ENCODE measurements at regions not wholly inside any gene's neighbourhood (a gene's known extent, or its start where the extent isn't known, plus 50 kb on each side); places are given as distances from the start of the nearest gene placed in this dataset.

DNA sequence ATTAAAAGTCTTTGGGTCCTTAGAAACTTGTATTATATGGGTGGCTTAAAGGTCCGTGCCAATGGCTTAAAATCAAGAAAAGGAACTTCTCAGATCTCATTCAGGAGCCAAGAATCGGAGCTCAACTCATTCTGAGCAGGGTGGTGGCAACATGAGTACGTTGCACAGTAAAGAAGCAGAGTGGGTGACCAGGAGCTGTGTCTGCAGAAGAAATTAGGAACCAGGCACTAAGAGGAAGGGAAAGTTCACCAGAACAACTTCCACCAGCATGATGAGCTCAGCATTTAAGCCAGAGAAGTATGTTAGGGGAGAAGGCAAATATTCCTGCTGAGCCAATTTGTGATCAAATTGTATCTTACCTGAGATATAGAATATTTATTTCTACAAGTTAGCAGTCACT, 236.0 kb upstream of the NRP1 start:
- no peak overlapping the region for H4K91ac ChIP-seq (replicated peaks; ENCODE audit: insufficient read length, low read length)
- no peak overlapping the region for H3K4ac ChIP-seq (replicated peaks; ENCODE audit: insufficient read length, low read depth, low read length)
- no peak overlapping the region for H2BK120ac ChIP-seq (replicated peaks; ENCODE audit: low read depth, low read length)
- no peak overlapping the region for H2BK5ac ChIP-seq (ENCODE audit: low read depth, low read length)
- ChIA-PET CTCF (ENCODE audit: partially characterized antibody) (no interaction called here), POLR2A (ENCODE audit: partially characterized antibody) (no interaction called here)
- H3K79me2 ChIP-seq (ENCODE audit: control insufficient read depth in 1 of 2, insufficient read depth in 2 of 2, low read length in 2 of 2) = no peaks in the 10 kb centered on the region
- no peak overlapping the region for H4K5ac ChIP-seq (ENCODE audit: insufficient read length, low read depth, low read length)
- H3K14ac ChIP-seq (ENCODE audit: insufficient read length) = no peak overlapping the region
- H3K18ac ChIP-seq (ENCODE audit: extremely low read depth, low read length) = no peak overlapping the region
- H3K9me3 ChIP-seq (ENCODE audit: insufficient read depth in 2 of 2, low read depth in 1 of 2, low read length in 1 of 2) = no peaks in the 10 kb centered on the region
- WGBS, 2 experiments (ENCODE audit: extremely low coverage in 1 of 2, insufficient coverage in 1 of 2, insufficient read length in 1 of 2, insufficient replicate concordance in 2 of 2, low coverage in 1 of 2, low lambda C conversion rate in 2 of 2, missing lambda C conversion rate in 1 of 2) = 67% methylated on average over 3 of the region's 3 CpGs; no CpG with 5 or more reads in 1 of the 2 experiments
- DNase-seq (ENCODE audit: low read depth in 1 of 2, low spot score in 2 of 2) (no peak), FAIRE-seq (no peak)
- no peak overlapping the region for H2AK5ac ChIP-seq (ENCODE audit: low read depth, low read length)
- H3K9ac ChIP-seq (replicated peaks in 1 of 4; ENCODE audit: extremely low read depth in 1 of 4, low read depth in 3 of 4, low read length in 3 of 4) = no peak overlapping the region
- no peak overlapping the region for H2BK12ac ChIP-seq (ENCODE audit: low read depth, low read length)
- H2AFZ ChIP-seq (ENCODE audit: low read length) = no peak overlapping the region
- no peaks in the 10 kb centered on the region for H3K79me1 ChIP-seq (ENCODE audit: low read depth, low read length)
- H4K8ac ChIP-seq (ENCODE audit: extremely low read depth, insufficient read depth, low read length) = no peak overlapping the region
- no peak overlapping the region for H3K56ac ChIP-seq (replicated peaks; ENCODE audit: insufficient read length, low read depth, low read length)
- no peak overlapping the region for H3K27ac ChIP-seq (ENCODE audit: low read depth, low read length)
- no peaks in the 10 kb centered on the region for H3K4me1 ChIP-seq (replicated peaks in 1 of 4; ENCODE audit: control insufficient read depth in 3 of 4, insufficient read depth in 4 of 4, low read length in 3 of 4)
- no peaks in the 10 kb centered on the region for H3K27me3 ChIP-seq (replicated peaks in 1 of 4; ENCODE audit: control insufficient read depth in 3 of 4, extremely low read depth in 1 of 4, insufficient read depth in 3 of 4, low read length in 3 of 4)
- H3K23ac ChIP-seq (ENCODE audit: insufficient read length) = no peak overlapping the region
- 0 out of 2 replicates have a peak overlapping the region, but pooled peaks have one; percentile 72 for H2BK15ac ChIP-seq (ENCODE audit: low read length)
- no peak overlapping the region for H2BK20ac ChIP-seq (ENCODE audit: low read length)
- H4K20me1 ChIP-seq (replicated peaks in 1 of 2; ENCODE audit: control insufficient read depth in 1 of 2, insufficient read depth in 2 of 2, low read length in 2 of 2) = no peaks in the 10 kb centered on the region
- H3K36me3 ChIP-seq (ENCODE audit: control insufficient read depth in 2 of 4, insufficient read depth in 4 of 4, low read length in 3 of 4) = no peaks in the 10 kb centered on the region
- no peak overlapping the region for H3K4me2 ChIP-seq (ENCODE audit: insufficient read depth in 1 of 2, low read depth in 2 of 2, low read length in 2 of 2)
- no peak overlapping the region for H3K4me3 ChIP-seq (ENCODE audit: extremely low read depth in 1 of 4, insufficient read depth in 2 of 4, low read depth in 3 of 4, low read length in 4 of 4)
- H3K23me2 ChIP-seq (ENCODE audit: low read depth, low read length) = no peaks in the 10 kb centered on the region
- TF ChIP-seq KDM4A (IDR thresholded peaks at IDR 0.05; ENCODE audit: low read depth, low read length, severe bottlenecking) (no peak), SUZ12 (IDR thresholded peaks at IDR 0.05; ENCODE audit: low read length) (no peak), NANOG (IDR thresholded peaks at IDR 0.05; ENCODE audit: insufficient read depth, low read depth, low read length, poor library complexity, severe bottlenecking) (no peak), GTF2F1 (IDR thresholded peaks at IDR 0.05; ENCODE audit: borderline replicate concordance, low read depth, low read length) (no peak), POU5F1 (IDR thresholded peaks at IDR 0.05; ENCODE audit: low read depth, low read length) (no peak)
- TF ChIP-seq, protein P1, sequence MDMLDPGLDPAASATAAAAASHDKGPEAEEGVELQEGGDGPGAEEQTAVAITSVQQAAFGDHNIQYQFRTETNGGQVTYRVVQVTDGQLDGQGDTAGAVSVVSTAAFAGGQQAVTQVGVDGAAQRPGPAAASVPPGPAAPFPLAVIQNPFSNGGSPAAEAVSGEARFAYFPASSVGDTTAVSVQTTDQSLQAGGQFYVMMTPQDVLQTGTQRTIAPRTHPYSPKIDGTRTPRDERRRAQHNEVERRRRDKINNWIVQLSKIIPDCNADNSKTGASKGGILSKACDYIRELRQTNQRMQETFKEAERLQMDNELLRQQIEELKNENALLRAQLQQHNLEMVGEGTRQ (IDR thresholded peaks at IDR 0.05; ENCODE audit: low read length) = no peak

Measured in H1 (cell line).